HG02852 (cell line): ENCODE measurements at regions not wholly inside any gene's neighbourhood (a gene's known extent, or its start where the extent isn't known, plus 50 kb on each side); places are given as distances from the start of the nearest gene placed in this dataset.
"Not testable (repeated sequence)": the region's sequence is repeated elsewhere in the genome, so short reads cannot be mapped to it uniquely, and the experiment has no call there.

ENCODE experiments used
- ATAC-seq: cut with Tn5 transposase; IDR thresholded peaks from one replicate; pipeline ENCODE4 v1.9.1; 2021; ENCODE audit warnings: mild to moderate bottlenecking, moderate library complexity; ENCODE audit not compliant: unreplicated experiment

DNA sequence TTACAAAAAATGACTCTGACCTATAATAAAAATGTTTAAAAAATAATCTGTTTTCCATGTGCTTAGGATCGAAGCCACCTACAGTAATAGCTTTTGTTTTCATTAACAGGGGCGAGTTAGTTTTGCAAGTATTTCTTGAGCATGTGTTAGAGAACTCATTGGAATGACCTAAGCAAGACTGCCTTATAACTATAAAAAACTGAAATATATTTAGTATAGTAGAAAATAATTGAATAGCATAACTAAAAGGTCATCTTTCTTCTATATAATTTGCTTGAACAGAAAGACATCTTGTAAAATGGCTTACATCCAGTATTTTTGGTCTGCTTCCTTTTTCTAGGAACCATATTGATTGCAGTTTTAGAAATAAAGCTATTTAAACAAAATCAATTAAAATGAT, 241.5 kb upstream of the NRIP1 start:
- no peak for ATAC-seq

DNA sequence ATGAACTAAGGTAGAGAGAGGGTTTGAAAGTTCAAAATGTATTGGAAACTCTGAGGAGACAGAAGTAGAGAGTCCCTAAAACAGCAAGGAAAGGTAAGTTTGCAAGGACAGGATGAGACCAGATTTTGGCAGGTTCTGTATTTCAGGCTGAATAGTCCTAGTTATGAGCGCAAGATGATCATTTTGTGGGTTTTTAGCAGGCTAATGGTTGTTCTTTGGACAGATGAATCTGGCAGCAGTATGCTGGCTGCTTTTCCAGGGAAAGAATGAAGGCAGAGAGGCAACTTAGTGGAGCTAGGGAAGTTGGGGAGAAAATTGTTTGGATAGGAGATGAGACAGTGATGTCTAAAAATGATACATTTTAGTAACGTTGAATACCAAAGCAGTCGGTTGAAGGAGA, 243.5 kb upstream of the NRIP1 start:
- ATAC-seq = no peak

DNA sequence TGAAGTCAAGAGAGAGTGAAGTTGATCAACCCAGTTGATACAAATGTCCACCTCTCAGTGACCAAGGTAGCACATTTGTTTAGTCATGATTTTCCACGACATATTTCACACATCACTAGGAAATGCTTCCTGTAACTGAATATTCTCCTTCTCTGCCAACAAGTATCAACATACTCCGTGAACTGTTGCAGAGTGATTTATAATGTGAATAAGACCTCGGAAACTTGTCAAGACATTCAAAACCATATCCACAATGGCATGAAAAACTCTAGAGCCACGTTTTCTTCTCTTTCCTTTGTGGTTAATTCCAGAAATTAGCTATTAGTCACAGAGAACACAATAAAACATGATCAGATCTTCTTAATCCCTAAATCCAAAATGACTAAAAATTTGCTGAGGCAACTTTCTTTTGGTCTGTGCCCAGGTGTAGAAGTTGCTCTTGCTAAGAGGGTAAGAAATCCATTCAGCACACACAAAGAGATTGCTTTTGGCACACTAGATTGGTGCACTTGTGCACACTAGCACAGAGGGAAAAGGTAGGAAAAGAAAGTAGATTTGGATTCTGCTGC, 244.3 kb upstream of the NRIP1 start:
- no peak for ATAC-seq

DNA sequence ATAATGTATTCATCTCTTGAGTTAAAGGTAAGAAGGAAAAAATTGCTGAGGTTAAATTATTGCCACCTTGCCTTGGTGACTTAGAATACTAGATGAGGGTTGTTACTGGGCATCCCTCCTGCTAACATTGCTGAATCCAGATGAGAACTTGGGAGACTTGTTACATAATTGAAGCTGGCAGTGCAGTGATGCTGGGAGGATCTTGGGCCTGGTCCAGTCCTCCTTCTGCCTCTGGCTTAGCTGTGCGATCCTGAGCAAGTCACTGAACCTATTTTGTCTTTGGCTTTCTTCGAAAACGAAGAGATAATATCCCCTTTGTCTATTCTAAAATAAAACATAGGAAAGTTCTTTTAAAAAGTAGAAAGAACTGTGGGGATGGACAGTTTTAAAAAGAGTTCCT, 244.9 kb upstream of the NRIP1 start:
- ATAC-seq = no peak

DNA sequence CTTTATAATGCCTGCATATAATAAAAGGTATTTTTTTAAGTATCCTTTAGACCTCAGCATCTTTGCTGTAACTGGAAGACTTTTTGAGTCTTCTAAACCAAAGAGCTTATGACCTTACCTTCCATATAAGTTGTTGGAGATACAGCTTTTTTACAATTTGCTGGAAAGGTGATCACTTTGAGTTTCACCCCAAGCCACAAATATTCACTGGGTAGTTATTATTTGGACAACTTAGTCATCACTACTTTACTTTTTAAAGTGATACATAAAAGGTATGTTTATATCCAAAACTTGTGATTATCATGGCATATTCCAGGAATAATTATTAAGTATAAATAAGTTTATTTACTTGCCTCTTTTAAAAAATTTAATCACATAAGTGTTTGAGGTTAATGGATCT, 246.7 kb upstream of the NRIP1 start:
- ATAC-seq = no peak

DNA sequence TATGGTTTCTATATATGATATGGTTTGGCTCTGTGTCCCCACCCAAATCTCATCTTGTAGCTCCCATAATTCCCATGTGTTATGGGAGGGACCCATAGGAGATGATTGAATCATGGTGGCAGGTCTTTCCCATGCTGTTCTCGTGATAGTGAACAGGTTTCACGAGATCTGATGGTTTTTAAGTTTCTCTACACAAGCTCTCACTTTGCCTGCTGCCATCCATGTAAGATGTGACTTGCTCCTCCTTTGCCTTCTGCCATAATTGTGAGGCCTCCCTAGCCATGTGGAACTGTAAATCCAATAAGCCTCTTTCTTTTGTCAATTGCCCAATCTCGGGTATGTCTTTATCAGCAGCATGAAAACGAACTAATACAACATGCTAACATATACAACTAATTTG, 252.2 kb upstream of the NRIP1 start:
- not testable (repeated sequence) for ATAC-seq

DNA sequence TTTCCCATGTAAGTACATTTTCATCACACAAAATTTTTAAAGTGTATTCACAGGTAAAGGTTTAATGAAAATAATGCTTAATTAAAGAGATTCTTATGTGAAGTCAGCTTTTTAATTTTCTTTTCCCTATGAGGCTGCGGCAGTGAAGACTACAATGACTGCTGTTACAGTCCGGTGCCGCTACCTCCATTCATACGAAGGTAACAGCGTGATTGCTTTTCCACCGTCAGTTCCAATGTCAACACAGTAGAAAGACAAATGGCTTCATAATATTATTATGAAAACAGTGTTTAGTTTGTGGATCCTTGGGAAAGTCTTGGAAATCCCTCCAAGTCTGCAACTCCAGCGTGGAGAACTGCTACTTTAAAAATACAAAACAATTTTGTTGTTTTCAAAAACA, 254.9 kb upstream of the NRIP1 start:
- no peak for ATAC-seq

DNA sequence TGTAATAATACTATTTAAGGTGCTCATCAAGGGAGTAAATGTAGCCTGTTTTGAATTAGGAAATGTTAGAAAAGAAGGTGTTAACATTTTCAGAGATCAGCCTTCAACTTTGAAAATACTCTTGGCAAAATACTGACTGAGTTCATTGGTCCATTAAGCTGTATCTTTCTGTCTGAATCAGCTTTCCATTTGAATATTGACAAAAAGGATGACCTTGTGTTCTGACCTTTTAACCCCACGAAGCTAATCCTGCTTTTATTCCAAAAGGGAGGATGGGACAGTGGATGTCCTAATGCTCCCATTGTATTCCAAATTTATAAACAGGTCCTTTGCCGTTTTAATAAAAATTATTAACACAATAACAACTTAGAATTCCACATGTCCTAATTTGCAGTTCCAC, 259.7 kb upstream of the NRIP1 start:
- no peak for ATAC-seq

DNA sequence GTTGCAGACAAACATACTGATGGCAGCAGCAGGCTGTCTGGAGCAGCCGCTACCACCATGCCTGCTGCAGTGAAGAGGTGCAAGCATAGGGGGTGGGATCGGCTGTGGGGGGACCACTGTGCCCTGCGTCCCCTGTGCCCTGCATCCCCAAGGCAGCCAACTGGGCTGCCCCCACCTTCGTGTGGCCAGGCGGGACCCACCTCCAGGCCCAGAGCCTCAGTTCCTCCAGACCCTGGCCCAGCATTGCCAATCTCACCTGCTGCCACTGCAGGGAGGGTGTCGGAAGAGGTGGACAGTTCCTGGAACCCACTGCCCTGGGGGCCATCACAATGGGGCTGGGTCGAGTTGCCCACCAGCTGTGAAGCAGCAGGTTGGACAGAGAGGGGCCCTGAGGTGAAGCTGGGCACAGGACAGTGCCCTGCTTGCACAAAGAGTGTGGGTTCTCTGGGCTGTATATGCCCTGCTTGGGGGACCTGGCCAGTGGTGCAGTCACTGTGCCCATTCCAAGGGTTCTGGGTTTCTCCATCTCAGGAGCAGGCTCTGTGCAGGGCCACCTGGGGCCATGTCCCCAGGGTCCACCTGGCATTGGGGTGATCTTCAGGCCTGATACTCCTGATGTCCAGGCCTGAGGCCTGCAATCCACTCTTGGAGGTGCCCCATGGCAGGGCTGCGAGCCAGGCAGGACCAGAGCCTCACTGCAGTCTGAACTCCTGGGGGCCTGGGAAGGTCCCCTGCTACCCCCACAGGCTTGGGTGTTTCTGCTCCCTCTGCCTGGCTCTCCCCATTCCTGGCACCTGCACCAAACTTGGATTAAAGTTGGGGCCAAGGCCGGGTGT, 261.4 kb upstream of the NRIP1 start:
- ATAC-seq = no peak

DNA sequence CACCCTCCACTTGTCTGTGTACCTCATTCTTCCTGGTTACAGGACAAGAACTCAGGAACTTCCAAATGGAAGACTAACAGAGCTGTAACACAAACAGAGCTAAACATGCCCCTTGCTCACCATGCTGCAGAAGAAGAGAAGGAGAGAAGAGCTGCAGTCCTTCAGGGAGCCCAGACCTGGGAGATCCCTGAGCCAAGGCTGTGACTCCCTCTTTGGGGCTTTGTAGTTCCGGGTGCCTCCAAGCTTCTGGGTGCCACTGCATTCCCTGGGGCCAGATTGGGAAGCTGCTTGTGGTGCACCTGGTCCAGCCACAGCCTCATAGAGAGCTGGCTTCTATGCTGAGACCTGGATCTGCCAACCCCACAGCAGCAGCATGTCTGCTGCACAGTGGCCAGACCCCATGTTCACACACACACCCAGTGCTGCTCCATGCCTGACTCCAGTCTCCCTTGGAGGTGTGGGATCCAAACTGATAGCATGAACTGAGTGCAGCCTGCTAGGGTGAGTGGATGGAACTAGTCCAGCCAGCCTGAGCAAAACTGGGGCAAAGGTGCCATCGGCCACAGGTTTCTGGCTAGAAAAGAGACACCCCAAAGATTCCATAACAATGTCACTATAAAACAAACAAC, 263.0 kb upstream of the NRIP1 start:
- no peak for ATAC-seq

DNA sequence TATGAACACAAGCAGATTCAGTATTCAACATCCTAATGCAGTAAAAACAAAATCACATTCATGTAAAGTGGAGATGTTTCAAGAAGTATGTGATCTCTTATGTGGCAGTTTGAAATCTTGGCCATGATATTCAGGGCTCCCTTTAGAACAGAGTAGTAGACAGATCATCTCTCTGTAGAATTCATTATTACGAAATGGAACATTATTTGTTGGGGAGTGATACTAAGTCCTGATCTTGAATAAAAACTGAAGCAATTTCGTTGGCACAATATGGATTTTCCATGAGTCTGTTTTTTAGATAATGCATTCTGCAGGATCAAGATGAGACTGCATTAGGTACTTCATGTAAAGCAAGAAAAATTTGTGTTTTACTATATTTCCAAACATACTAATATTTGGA, 264.4 kb upstream of the NRIP1 start:
- no peak for ATAC-seq

DNA sequence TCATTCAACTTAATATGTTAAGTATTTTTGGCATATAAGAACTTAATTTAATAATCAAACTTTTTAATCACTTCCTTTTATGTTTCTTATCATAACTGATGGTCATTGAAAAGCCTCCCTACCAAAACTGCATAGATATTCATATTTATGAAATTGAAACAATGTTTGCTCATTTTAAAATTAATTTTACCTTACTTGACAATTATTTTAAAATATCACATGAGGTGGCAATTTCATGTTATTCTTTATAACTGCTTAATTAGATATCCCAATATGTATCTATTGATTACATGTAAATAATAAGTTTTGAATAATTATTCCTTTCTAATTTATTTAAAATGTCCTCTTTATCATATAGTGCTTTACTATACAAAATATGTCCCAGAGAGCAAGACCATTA, 266.1 kb upstream of the NRIP1 start:
- no peak for ATAC-seq

DNA sequence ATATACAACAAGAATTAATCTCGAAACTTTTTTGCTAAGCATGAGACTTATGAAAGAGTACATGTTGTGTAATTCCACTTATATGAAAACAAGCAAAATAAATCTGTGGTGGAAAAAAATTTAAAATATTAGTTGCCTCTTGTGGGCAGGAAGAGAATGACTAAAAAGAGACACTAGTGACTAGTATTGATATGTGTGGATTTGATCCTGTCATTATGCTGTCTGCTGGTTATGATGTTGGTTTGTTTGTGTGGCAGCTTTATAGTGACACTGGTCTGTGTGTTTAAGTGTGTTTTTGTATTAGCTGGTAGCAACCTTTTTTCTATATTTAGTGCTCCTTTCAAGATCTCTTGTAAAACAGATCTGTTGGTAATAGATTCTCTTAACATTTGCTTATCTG, 267.8 kb upstream of the NRIP1 start:
- ATAC-seq = no peak

DNA sequence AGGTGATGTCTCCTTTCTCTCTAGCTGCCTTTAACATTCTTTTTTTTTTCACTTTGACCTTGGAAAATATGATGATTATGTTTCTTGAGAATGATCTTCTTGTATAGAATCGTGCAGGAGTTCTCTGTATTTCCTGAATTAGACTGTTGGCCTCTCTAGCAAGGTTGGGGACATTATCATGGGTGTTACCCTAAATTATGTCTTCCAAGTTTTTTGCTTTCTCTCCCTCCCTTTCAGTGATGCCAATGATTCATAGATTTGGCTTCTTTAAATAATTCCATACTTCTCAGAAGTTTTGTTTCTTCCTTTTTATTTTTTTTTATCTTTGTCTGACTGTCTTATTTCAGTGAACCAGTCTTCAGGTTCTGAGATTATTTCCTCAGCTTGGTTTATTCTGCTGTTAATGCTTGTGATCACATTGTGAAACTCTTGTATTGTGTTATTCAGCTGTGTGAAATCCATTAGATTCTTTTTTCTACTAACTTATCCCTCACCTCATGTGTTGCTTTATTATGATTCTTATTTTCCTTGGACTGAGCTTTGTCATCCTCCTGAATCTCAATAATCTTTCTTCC, 268.4 kb upstream of the NRIP1 start:
- no peak for ATAC-seq

DNA sequence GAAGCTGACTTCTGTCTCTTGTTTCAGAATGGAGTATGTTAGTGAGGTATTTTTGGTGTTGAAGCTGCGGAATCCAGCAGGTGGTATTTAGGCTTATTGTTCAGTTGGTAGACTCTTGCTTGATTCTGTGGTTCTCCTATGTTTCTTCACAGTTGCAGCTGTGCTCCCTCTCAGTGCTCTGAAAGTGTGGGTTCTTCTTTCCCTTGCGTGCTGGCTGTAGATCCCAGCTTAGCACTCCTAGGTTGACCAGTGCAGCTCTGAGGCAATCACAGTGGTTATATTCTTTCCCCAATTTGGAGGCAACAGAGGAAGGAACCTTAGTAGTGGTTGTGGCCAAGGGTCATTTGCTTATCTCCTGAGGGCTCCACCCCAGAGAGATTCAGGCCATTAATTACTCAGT, 269.2 kb upstream of the NRIP1 start:
- ATAC-seq = no peak

DNA sequence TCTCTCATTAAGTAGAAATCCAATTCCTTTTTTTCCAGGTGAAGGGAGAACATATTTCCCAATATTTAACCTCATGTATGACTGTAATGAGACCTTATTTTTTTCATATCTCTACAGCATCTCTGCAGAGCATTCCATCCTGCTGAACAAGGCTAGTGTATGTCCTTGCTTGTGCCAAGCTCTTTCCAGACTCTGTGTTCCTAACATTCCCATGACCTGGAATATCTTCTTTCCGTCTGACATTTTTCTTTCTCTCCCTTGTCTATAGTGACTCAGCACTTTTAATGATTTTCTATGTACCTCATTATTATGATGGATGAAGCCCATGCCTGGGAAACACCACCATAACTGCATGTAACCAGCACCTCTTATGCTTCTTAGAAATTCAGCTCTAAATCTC, 278.3 kb upstream of the NRIP1 start:
- ATAC-seq = no peak

DNA sequence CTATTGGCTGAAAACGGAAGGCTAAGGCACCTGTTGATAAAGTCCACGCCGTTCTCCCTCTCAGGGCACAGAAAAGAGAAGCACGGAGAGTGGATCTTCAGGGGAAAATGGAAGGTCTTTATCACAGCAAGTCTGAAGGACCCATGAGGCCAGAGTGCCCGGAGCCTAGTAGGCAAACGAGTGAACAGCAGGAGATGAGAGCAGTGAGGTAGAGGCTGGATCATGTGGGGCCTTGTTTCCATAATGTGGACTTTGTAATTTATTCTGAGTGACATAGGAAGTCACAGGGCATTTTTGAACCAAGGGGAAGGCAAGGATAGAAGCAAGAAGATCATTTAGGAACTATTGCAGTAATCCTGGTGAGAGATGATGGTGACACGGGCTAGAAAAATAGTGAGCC, 287.2 kb upstream of the NRIP1 start:
- ATAC-seq = no peak

DNA sequence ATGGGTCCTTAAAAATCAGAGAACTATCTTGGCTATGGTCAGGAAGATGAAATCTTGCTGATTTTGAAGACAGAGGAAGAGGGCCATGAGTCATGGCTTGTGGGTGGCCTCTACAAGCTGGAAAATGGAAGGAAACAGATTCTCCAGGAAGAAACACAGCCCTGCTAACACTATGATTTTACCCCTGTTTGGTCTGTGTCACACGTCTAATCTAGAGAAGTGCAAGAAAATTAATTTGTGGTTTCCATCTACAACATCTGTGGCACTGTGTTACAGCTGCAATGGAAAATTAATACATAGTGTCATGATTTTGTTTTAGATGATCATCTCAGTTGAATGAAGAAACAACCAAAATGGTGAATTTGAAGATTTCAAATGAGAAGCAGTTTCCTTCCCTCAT, 288.7 kb upstream of the NRIP1 start:
- ATAC-seq = no peak

DNA sequence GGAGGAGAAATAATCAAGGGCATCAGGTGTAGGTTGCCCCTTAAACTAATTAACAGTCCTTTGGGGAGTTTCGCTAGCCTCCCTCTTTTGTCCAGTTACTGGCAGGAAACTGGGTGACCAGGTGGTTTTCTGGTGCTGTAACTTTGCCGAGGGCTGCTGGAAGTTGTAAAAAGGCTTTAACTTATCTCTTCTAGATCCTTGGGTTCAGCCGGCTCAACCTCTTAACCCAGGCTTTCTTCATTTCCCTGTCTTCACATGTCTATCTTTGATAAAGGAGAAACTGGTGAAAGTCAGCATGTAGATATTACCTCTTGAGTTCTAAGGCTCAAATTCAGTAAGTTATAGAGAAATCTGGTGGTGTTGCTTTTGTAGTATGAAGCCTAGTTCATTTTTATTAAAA, 289.7 kb upstream of the NRIP1 start:
- no peak for ATAC-seq

DNA sequence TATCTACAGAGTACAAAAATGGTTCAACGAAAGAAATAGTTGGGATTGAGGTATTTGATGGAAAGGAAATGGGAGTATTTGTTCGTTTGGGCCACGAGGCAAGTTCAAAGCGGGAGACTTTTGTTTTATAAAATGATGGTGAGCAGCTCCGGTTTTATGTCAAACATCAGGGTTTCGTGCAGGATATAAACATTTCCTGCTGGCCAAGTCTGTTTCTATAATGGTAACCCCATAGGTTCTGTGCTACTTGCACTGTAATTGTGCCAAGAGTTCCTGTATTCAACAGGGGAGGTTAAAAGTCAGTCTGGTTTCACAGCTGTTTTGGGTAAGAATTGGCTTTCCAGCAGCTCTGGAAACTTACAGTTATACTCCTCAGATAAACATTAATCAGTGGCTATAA, 290.3 kb upstream of the NRIP1 start:
- no peak for ATAC-seq

DNA sequence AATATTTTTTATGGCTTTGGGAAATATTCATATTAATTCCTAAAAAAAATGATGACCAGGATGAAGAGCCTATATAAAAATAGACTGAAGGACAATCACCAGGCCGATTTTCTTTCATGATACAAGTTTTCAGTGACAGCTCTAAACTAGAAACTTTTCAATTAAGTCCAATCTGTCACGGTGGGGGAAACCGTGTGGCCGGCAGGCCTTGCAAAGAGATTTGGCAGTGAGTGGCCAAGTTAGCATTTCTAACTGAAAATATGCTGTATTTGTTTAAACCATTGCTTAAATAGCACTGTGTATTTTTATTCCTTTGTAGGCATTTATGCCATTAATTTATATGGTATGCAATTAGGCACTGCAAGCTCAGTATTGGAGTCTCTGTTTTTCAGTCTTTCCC, 294.5 kb upstream of the NRIP1 start:
- ATAC-seq = no peak

DNA sequence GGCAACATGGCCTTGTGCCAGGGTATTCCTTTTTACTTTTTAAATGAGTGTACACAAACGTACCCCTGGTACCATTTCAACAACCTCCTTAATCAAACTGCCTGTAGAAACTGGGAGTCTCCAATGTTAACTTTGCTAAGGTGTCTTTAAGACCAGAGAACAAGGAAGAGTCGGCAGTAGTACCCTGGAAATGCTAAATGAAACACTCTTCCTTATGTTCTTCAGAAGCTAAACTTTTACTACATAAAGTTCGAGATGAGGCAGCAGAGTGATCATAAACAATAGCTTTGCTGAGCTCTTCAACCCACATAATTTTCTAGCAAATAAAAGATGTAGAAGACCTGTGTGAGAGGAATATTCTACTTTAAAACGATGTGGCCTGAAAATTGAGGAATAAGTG, 297.7 kb upstream of the NRIP1 start:
- no peak for ATAC-seq
